Cardiac muscle cell (in vitro differentiated cells and primary cell): ENCODE measurements at regions not wholly inside any gene's neighbourhood (a gene's known extent, or its start where the extent isn't known, plus 50 kb on each side); places are given as distances from the start of the nearest gene placed in this dataset.

Experiments used
- DNase-seq, 2 donors: peaks; one replicate each; pipeline versions ENCODE4 v3.0.0 to v3.0.0-alpha.2; 2010 to 2017; ENCODE audit warnings: low read depth in 1 of 2, low spot score in 1 of 2
- H3K27ac ChIP-seq: fragments of 200-600 bp; sonication (generic); 2 replicates; pipeline ENCODE4 v1.5.1; 2016
- H3K27me3 ChIP-seq: fragments of 200-600 bp; sonication (generic); 2 replicates; pipeline ENCODE4 v1.6.0; 2016; ENCODE audit warnings: control low read depth
- H3K36me3 ChIP-seq: fragments of 200-600 bp; sonication (generic); 2 replicates; pipeline ENCODE4 v1.5.1; 2016; ENCODE audit warnings: control low read depth
- H3K4me1 ChIP-seq: fragments of 200-600 bp; sonication (generic); 2 replicates; pipeline ENCODE4 v1.8.1; 2017; ENCODE audit warnings: low read depth, mild to moderate bottlenecking, mixed run types
- H3K4me3 ChIP-seq: fragments of 200-600 bp; sonication (generic); 2 replicates; pipeline ENCODE4 v1.5.1; 2016; ENCODE audit warnings: mild to moderate bottlenecking
- H3K9me3 ChIP-seq: fragments of 200-600 bp; sonication (generic); 2 replicates; pipeline ENCODE4 v1.5.1; 2017; ENCODE audit warnings: low read depth, mild to moderate bottlenecking, control low read depth
- CTCF ChIP-seq: IDR thresholded peaks from 2 replicates; pipeline ENCODE4 v1.5.1; 2012; ENCODE audit warnings: low read depth, mild to moderate bottlenecking, low read length

- DNase-seq, result peak in 1 of 2 donors; percentile 41
- Histone ChIP-seq H3K4me3 (no peak overlapping the region), H3K36me3 (no peaks in the 10 kb centered on the region), H3K9me3 (no peaks in the 10 kb centered on the region), H3K27ac (no peak overlapping the region), H3K27me3 (no peaks in the 10 kb centered on the region), H3K4me1 (peaks cover 4% of the 10 kb centered on the region)
- no peak for TF ChIP-seq CTCF
These were observed 137.3 kb upstream of the FNDC3A start for GRCh38 chr13:48838193-48838973.

- Histone ChIP-seq H3K9me3 (no peaks in the 10 kb centered on the region), H3K4me1 (peaks cover 4% of the 10 kb centered on the region), H3K4me3 (no peak overlapping the region), H3K36me3 (no peaks in the 10 kb centered on the region), H3K27me3 (no peaks in the 10 kb centered on the region), H3K27ac (no peak overlapping the region)
- no peak for TF ChIP-seq CTCF
- DNase-seq, result no peak
These were observed 136.5 kb upstream of the FNDC3A start for GRCh38 chr13:48839171-48839570.

- Histone ChIP-seq H3K27me3 (no peaks in the 10 kb centered on the region), H3K9me3 (no peaks in the 10 kb centered on the region), H3K36me3 (no peaks in the 10 kb centered on the region), H3K27ac (no peak overlapping the region), H3K4me3 (no peak overlapping the region), H3K4me1 (peaks cover 4% of the 10 kb centered on the region)
- DNase-seq, result no peak
- TF ChIP-seq CTCF, result no peak
These were observed 135.3 kb upstream of the FNDC3A start for GRCh38 chr13:48840366-48840765.

GRCh38 chr13:48842316-48842715, 133.4 kb upstream of the FNDC3A start:
- no peaks in the 10 kb centered on the region for H3K9me3 ChIP-seq
- no peak for TF ChIP-seq CTCF
- DNase-seq, result no peak

GRCh38 chr13:48843630-48844380, 131.9 kb upstream of the FNDC3A start:
- Histone ChIP-seq H3K4me3 (no peak overlapping the region), H3K27me3 (no peaks in the 10 kb centered on the region), H3K4me1 (no peaks in the 10 kb centered on the region), H3K27ac (no peak overlapping the region), H3K9me3 (no peaks in the 10 kb centered on the region), H3K36me3 (no peaks in the 10 kb centered on the region)
- TF ChIP-seq CTCF, result no peak
- no peak for DNase-seq

More at GRCh38 chr13:48842316-48842715, 133.4 kb upstream of the FNDC3A start:
- H3K36me3 ChIP-seq, result no peaks in the 10 kb centered on the region
- peaks cover 4% of the 10 kb centered on the region for H3K4me1 ChIP-seq
- H3K27ac ChIP-seq, result no peak overlapping the region
- no peak overlapping the region for H3K4me3 ChIP-seq
- H3K27me3 ChIP-seq, result no peaks in the 10 kb centered on the region
